Gastroesophageal sphincter (tissue), 4 donors: ENCODE measurements at regions not wholly inside any gene's neighbourhood (a gene's known extent, or its start where the extent isn't known, plus 50 kb on each side); places are given as distances from the start of the nearest gene placed in this dataset.

ENCODE experiments used
- ATAC-seq: fragments of 150-250 bp; one replicate; pipeline ENCODE4 v1.9.1; 2016; ENCODE audit warnings: mild to moderate bottlenecking, moderate library complexity
- H3K27ac ChIP-seq, 4 donors: fragments of 200-600 bp; sonication (generic) in 3 of 4; 1 replicate in 3 of 4; 2 replicates in 1 of 4; pipeline ENCODE4 v1.5.1; 2016 to 2019
- H3K27me3 ChIP-seq: fragments of 200-600 bp; sonication (generic); one replicate; pipeline ENCODE4 v1.5.1; 2019
- H3K36me3 ChIP-seq, 2 donors: fragments of 200-600 bp; sonication (generic); one replicate each; pipeline ENCODE4 v1.5.1; 2019; ENCODE audit warnings: control low read depth in 1 of 2
- H3K4me1 ChIP-seq, 3 donors: fragments of 200-600 bp; sonication (generic); 1 replicate in 2 of 3; 2 replicates in 1 of 3; pipeline ENCODE4 v1.5.1; 2016 to 2019; ENCODE audit warnings: control low read depth in 2 of 3
- H3K4me3 ChIP-seq, 2 donors: fragments of 200-600 bp; sonication (generic); one replicate each; pipeline ENCODE4 v1.5.1; 2019; ENCODE audit warnings: mild to moderate bottlenecking in 1 of 2, moderate library complexity in 1 of 2
- H3K9me3 ChIP-seq, 3 donors: fragments of 200-600 bp; sonication (generic); one replicate each; pipeline ENCODE4 v1.5.1; 2017 to 2019; ENCODE audit warnings: control low read depth in 2 of 3
- EP300 ChIP-seq: sonication (generic); formaldehyde crosslinking; IDR thresholded peaks from one replicate; pipeline ENCODE4 v1.6.1; 2017; ENCODE audit warnings: antibody characterized with exemption, mild to moderate bottlenecking
- POLR2A ChIP-seq, 2 donors: fragments of 450-650 bp; IDR thresholded peaks; one replicate each; pipeline ENCODE4 v1.6.1; 2017; ENCODE audit warnings: antibody characterized with exemption in 2 of 2, mild to moderate bottlenecking in 2 of 2, moderate library complexity in 1 of 2
- POLR2AphosphoS5 ChIP-seq: sonication (generic); formaldehyde crosslinking; IDR thresholded peaks from one replicate; pipeline ENCODE4 v1.6.1; 2017; ENCODE audit warnings: antibody characterized with exemption
- WGBS, 2 donors: methylation state at CpG; one replicate each; pipeline ENCODE4 v1.1.5; 2018; ENCODE audit warnings: low coverage in 1 of 2; 5-methylcytosine and 5-hydroxymethylcytosine counted together
- TF ChIP-seq, protein P1 (sequence below), 4 experiments: fragments of 200-600 bp in 2 of 4; fragments of 450-650 bp in 2 of 4; sonication (generic) in 1 of 4; IDR thresholded peaks; one replicate each; pipeline ENCODE4 v1.5.1; 2017 to 2019; ENCODE audit warnings: antibody characterized with exemption in 4 of 4, mild to moderate bottlenecking in 2 of 4, moderate library complexity in 2 of 4

DNA sequence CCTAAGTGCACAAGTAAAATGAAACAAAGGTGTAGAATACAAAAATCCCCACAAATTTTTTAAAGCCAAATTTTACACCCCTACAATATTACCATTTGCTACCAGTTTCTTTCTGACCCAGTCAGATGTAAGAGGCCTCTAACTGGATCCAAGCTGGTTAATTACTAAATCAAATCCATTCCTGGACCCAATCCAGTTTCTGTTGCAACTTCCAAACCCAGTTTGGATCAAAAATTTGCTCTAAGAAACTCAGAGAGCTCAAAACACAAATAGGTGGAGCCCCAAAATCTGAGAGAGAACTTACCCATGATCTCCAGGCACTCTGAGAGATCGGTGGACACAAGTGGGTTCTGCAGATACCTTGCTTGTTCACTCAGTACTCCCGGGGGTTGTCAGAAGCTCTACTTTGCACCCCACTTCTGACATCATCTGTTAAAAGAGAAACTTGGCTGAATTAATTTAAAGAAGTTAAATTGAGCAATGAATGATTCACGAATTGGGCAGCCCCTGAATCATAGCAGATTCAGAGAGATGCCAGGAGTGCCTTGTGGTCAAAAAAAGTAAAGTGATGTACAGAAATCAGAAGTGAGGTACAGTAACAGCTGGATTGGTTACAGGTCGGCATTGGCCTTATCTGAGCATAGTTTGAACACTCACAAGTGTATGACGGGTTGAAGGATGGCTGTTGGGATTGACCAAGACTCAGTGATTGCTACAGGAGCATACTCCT lies 448.0 kb downstream of the KCNT2 start:
- 68 to 72% methylated on average over 5 of the region's 5 CpGs for WGBS, 2 donors
- no peak for ATAC-seq
- TF ChIP-seq POLR2AphosphoS5 (no peak), POLR2A (IDR thresholded peaks at IDR 0.05) (no peak)
- TF ChIP-seq, protein P1, sequence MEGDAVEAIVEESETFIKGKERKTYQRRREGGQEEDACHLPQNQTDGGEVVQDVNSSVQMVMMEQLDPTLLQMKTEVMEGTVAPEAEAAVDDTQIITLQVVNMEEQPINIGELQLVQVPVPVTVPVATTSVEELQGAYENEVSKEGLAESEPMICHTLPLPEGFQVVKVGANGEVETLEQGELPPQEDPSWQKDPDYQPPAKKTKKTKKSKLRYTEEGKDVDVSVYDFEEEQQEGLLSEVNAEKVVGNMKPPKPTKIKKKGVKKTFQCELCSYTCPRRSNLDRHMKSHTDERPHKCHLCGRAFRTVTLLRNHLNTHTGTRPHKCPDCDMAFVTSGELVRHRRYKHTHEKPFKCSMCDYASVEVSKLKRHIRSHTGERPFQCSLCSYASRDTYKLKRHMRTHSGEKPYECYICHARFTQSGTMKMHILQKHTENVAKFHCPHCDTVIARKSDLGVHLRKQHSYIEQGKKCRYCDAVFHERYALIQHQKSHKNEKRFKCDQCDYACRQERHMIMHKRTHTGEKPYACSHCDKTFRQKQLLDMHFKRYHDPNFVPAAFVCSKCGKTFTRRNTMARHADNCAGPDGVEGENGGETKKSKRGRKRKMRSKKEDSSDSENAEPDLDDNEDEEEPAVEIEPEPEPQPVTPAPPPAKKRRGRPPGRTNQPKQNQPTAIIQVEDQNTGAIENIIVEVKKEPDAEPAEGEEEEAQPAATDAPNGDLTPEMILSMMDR (IDR thresholded peaks at IDR 0.05) = no peak
- H3K4me1 ChIP-seq = no peaks in the 10 kb centered on the region
- H3K4me3 ChIP-seq = no peak overlapping the region
- H3K27me3 ChIP-seq = no peaks in the 10 kb centered on the region
- no peak overlapping the region for H3K27ac ChIP-seq
- no peaks in the 10 kb centered on the region for H3K36me3 ChIP-seq
- no peaks in the 10 kb centered on the region for H3K9me3 ChIP-seq

DNA sequence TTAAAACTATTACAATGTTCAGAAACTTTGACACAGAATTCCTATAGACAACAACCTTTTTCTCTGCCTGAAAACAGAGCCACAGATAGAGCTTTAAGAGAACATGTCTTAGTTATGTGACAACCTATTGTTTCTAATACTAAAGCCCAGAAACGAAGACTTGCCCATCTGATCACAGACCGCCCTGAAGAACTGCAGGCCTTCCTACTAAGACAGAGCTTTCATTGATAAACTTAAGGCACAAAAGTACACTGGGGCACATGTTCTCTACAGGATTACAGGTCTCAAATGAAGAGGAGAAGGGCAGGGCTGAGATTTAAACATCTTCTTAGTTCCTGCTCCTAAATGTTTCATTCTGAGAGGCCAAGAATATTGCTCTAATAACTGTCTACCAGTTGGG lies 452.7 kb downstream of the KCNT2 start:
- WGBS, 2 donors = 60 to 93% methylated on average over 1 to 2 of the region's 2 CpGs

GRCh38 chr1:196152975-196153374 lies 455.3 kb downstream of the KCNT2 start:
- no peak for ATAC-seq
- no peak overlapping the region for H3K27ac ChIP-seq
- no peaks in the 10 kb centered on the region for H3K9me3 ChIP-seq
- no peak overlapping the region for H3K4me3 ChIP-seq
- H3K27me3 ChIP-seq = no peaks in the 10 kb centered on the region
- no peaks in the 10 kb centered on the region for H3K36me3 ChIP-seq
- TF ChIP-seq POLR2AphosphoS5 (no peak), POLR2A (IDR thresholded peaks at IDR 0.05) (no peak), EP300 (no peak)
- TF ChIP-seq, protein P1 (IDR thresholded peaks at IDR 0.05) = no peak
- H3K4me1 ChIP-seq = no peaks in the 10 kb centered on the region
- 68 to 82% methylated on average over 5 of the region's 5 CpGs for WGBS, 2 donors

More for the DNA sequence above, 452.7 kb downstream of the KCNT2 start:
- Histone ChIP-seq H3K27ac (no peak overlapping the region), H3K9me3 (no peaks in the 10 kb centered on the region), H3K36me3 (no peaks in the 10 kb centered on the region), H3K27me3 (no peaks in the 10 kb centered on the region), H3K4me1 (no peaks in the 10 kb centered on the region), H3K4me3 (no peak overlapping the region)
- ATAC-seq = no peak
- TF ChIP-seq EP300 (no peak), POLR2AphosphoS5 (no peak), POLR2A (IDR thresholded peaks at IDR 0.05) (no peak)
- TF ChIP-seq, protein P1 (IDR thresholded peaks at IDR 0.05) = no peak

- H3K27me3 ChIP-seq = no peaks in the 10 kb centered on the region
- TF ChIP-seq POLR2A (IDR thresholded peaks at IDR 0.05) (no peak), POLR2AphosphoS5 (no peak)
- TF ChIP-seq, protein P1 (IDR thresholded peaks at IDR 0.05) = no peak
- no peak overlapping the region for H3K4me3 ChIP-seq
- H3K27ac ChIP-seq = no peak overlapping the region
- H3K4me1 ChIP-seq = no peaks in the 10 kb centered on the region
- 68% methylated on average over 3 of the region's 3 CpGs; no CpG with 5 or more reads in 1 of the 2 donors for WGBS, 2 donors
- ATAC-seq = no peak
- no peaks in the 10 kb centered on the region for H3K36me3 ChIP-seq
- no peaks in the 10 kb centered on the region for H3K9me3 ChIP-seq
Measured at GRCh38 chr1:196152086-196152485, 456.2 kb downstream of the KCNT2 start.

- ATAC-seq = no peak
- Histone ChIP-seq H3K4me1 (no peaks in the 10 kb centered on the region), H3K27ac (no peak overlapping the region), H3K9me3 (no peaks in the 10 kb centered on the region), H3K4me3 (no peak overlapping the region), H3K36me3 (no peaks in the 10 kb centered on the region), H3K27me3 (no peaks in the 10 kb centered on the region)
- no peak for TF ChIP-seq POLR2AphosphoS5
- TF ChIP-seq, protein P1 (IDR thresholded peaks at IDR 0.05) = peak; percentile 29 to 59 (median 38)
- WGBS, 2 donors = 35 to 40% methylated on average over 3 of the region's 3 CpGs
Measured at GRCh38 chr1:196148367-196148970, 459.8 kb downstream of the KCNT2 start.
